ENCODE measurements at regions not wholly inside any gene's neighbourhood (a gene's known extent, or its start where the extent isn't known, plus 50 kb on each side); places are given as distances from the start of the nearest gene placed in this dataset.
"Not testable (repeated sequence)": the region's sequence is repeated elsewhere in the genome, so short reads cannot be mapped to it uniquely, and the experiment has no call there.

DNA sequence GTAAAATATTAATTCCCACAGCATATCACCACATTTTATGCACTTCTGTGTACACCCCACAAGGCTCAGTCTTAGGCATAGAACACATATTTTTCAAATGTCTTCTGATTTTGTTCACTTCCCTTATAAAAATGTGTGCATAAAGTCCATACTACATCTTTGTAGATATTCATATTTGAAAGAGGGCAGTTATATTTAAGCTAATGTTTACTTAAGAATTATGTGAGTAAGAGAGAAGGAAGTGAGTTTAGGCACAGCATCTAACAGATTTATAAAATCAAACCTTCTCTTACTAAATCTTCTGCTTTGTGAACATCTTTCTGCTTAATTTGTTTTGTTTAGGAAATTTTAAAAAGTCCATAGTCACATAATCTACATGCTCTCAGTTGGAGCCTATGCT lies 648.1 kb downstream of the FSCB start:
- DNase-seq (ENCODE audit: low spot score) = no peak

- no peak for DNase-seq (ENCODE audit: low spot score)
Measured at GRCh38 chr14:43855556-43855955, 651.5 kb downstream of the FSCB start.

GRCh38 chr14:43853541-43853940 lies 653.5 kb downstream of the FSCB start:
- no peak for DNase-seq (ENCODE audit: low spot score)

- no peak for DNase-seq (ENCODE audit: low spot score)
Measured at GRCh38 chr14:43803076-43803689, 703.9 kb downstream of the FSCB start.

GRCh38 chr14:43795600-43796228 lies 711.4 kb downstream of the FSCB start:
- DNase-seq (ENCODE audit: low spot score) = peak; percentile 55

DNA sequence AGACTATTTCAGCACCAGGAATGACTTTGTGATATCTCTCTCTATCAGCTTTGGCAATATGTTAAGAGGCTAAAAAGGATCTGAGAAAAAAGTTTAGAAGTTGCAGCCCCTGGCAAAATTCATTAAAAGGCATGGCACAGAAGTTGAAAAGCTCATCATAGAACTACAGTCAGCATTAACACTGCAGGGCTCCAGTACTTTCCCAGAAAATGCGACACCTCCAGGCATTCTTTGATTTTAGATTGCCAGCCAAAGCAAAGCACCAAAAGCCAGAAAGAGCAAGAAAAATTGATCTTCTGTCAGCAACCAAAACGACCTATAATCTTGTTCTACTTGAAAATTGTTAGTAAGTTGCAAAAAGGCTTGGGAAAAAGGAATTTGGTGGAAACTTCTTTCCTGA lies 713.5 kb downstream of the FSCB start:
- no peak for DNase-seq (ENCODE audit: low spot score)

DNA sequence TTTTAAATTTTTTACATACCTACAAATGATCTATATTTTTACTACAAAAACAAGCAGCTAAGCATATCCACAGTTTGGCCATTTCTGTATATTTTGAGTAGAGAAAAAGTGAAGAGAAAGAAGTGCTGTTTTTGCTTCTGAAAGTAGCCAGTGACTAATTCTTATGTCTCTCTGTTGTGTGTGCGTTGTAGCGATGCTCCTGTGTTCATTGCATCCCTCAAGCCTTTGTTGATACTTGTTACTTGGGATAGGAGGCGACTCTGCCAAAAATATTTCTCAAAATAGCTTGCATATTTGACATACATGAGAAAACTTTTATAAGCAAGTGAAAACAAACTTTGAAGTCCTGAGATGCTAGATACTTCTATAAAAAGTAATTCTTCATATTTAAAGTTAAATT lies 714.1 kb downstream of the FSCB start:
- DNase-seq (ENCODE audit: low spot score) = no peak

GRCh38 chr14:43790681-43791080 lies 716.4 kb downstream of the FSCB start:
- DNase-seq (ENCODE audit: low spot score) = peak; percentile 29

DNA sequence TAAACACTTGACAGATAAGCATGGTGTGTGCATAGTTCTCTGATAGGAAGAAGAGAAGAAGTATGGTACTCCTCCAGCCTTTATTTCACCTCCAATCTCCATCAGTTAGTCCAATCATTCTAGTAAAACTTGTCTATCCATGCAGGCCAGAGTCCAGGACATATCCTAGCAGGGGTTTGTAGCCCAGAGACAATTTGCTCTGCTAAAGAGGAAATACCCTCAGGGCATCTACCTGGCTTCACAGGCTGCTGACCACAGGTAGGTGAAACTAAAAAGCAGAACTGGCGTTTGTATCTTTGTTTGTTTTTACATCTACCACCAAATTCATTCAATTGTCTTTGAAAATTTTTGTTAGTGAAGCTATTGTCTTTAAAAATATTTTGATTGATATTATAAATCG lies 717.6 kb downstream of the FSCB start:
- DNase-seq (ENCODE audit: low spot score) = no peak

GRCh38 chr14:43786066-43786762 lies 720.9 kb downstream of the FSCB start:
- no peak for DNase-seq (ENCODE audit: low spot score)

- DNase-seq (ENCODE audit: low spot score) = not testable (repeated sequence)
Measured at GRCh38 chr14:43784432-43784831, 722.7 kb downstream of the FSCB start.

DNA sequence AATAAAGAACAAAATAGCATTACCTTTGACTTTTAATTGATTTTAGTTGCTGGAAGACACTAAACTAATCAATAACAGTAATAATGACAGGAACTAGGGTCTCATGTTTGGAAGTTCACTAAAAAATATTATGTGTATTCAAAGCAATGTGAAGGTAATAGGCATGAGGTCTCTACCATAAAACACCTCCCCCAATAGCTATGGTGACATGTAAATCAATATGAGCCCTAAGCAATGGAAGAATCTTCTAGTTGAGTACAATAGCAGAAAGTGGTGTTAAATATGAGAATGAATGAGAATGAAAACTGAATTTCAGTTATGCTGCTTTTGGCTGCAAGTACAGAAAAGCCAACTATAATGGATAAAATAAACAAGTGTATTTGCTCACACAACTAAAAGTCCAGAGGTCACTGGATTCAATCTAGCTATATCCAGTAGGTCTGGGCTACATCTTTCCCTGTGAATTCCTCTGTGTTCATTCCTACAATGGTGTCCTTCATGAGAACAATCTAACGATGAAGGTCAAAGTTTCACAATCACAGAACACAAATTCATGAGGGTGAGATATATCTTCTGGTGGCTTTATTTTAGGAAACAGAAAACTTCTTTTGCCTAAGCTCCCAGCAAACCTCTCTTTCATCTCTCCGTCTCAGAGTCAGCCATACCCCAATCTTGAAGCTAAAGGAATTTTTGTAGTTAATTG lies 728.0 kb downstream of the FSCB start:
- no peak for DNase-seq (ENCODE audit: low spot score)

DNA sequence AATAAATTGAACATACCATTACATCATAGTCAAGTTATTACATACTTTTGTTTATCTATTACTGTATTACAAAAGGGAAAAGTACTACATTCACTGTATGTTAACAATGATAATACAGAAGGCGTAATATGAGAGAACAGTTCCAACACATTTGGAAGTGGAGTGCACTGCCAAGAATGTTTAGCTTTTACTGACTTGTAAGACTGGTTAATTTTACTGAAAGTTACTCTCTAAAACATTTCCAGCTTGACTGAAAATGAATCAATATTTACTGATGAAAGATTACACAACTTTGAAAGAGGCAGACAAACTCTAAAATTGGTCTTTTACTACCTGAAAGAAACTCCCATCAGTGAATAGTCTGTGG lies 728.5 kb downstream of the FSCB start:
- no peak for DNase-seq (ENCODE audit: low spot score)

GRCh38 chr14:43765474-43765873 lies 741.6 kb downstream of the FSCB start:
- DNase-seq (ENCODE audit: low spot score) = no peak

DNA sequence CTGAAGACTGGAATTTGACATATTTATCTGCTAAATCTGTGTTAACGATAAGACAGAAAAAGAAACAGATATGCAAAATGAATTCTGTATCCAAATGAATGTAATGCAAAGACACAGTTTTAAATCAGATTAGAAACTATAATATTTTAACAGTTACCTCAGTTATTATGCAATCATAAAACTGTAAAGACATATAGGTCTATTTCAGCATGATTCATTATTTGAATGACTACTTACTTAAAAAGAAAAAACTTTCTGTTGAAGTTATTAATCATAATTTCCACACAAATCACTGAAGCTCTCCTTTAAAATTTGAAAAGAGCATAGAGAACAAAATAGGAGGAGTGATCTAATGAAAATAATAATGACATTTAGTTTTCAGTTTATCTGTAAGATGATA lies 742.6 kb downstream of the FSCB start:
- DNase-seq (ENCODE audit: low spot score) = no peak

DNA sequence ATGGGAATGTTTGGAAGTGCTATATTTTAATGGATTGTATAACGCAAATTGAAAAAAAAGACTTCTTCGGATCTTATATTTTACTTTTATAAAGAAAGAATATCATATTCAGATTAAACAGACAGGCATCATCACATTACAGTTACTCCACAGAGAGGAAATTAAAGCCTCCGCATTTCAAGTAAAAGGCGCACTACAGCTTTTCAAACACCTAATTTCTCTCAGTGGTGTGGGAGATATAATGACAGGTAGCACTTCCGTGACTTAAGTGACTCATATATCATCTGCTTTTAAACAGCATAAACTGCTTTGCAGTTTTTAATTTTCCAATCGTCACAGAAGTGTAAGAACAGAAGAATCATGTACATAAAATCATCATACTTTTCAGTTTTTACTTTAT lies 751.4 kb downstream of the FSCB start:
- no peak for DNase-seq (ENCODE audit: low spot score)

DNA sequence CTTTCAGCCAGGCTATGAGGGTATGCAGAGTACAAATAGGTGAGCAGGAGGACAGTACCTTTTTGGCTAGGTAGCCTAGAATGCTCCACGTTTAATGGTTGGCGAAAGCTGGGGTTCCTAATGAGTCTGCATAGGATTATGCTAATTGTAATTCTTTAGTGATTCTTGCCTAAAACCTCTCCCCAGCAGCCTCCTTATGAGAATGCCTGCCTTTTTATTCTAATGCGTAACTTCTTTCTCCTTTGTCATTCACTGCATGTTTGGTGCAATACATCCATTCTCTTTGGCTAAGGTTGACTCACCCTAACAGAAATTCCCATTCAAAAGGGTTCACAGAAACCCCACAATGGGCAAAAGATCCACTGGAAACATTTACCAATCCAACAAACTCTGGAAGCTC lies 752.2 kb downstream of the FSCB start:
- no peak for DNase-seq (ENCODE audit: low spot score)

- DNase-seq (ENCODE audit: low spot score) = no peak
Measured at GRCh38 chr14:43745746-43746145, 761.3 kb downstream of the FSCB start.

GRCh38 chr14:43735932-43736331 lies 771.2 kb downstream of the FSCB start:
- DNase-seq (ENCODE audit: low spot score) = no peak

DNA sequence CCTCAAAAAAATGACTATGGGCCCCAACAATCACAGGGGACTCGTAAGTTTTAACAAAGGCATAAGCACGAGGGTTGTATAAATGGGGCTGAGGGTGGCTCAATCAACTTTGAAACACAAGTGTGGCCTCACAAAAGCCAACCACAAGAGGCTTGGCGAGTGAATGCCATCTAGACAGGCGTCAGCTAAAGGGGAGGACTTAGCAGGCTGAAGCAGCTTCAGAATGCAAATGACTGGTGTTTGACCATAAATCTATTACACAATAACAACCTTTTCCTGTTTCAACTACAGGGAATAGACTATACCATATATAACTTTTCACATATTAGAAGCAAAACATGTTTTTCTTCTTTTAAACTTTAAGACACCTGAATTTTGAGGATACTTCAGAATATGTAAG lies 777.9 kb downstream of the FSCB start:
- no peak for DNase-seq (ENCODE audit: low spot score)

DNA sequence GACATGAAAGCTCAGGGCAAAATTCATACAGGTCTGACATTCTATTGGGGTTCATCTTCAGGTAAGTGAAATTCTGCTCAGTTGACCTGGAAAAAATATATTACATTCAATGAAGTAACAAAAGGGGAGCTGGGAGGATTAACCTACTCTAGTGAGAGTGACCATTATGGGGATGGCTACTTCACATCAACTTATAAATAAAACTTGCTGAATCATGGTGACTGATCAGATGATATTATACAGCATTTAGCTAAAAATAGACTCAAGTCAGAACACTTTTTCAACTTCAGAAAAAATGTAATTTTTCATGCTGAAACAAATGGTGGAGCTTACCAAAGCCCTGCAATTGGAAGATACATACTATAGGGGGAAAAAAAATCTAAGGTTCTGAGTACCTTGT lies 800.2 kb downstream of the FSCB start:
- DNase-seq (ENCODE audit: low spot score) = peak; percentile 10

- DNase-seq (ENCODE audit: low spot score) = not testable (repeated sequence)
Measured at GRCh38 chr14:43698561-43699284, 808.4 kb downstream of the FSCB start.
